GM10248 (cell line): ENCODE measurements at regions not wholly inside any gene's neighbourhood (a gene's known extent, or its start where the extent isn't known, plus 50 kb on each side); places are given as distances from the start of the nearest gene placed in this dataset.

Experiments used
- CTCF ChIA-PET: fragments of 300-600 bp; sonication (Branson Sonifier 250); formaldehyde crosslinking; extraction: SDS; loops from one replicate; lab custom pipeline; 2021; ENCODE audit warnings: antibody characterized with exemption; lab: Yijun Ruan, JAX
- POLR2A ChIA-PET: fragments of 350-650 bp; sonication (Branson Sonifier 250); formaldehyde crosslinking; extraction: SDS; loops from one replicate; lab custom pipeline; 2020; ENCODE audit warnings: antibody characterized with exemption; lab: Yijun Ruan, JAX
- DNase-seq: peaks from one replicate; pipeline ENCODE4 v3.0.0; 2012; ENCODE audit errors: extremely low spot score
- CTCF ChIP-seq: IDR thresholded peaks from 2 replicates; pipeline ENCODE4 v1.5.1; 2012; ENCODE audit warnings: mild to moderate bottlenecking, low read depth; ENCODE audit errors: extremely low read depth, missing control alignments, control extremely low read depth

GRCh38 chr17:83029571-83029970 lies 49.8 kb upstream of the METRNL start:
- no peak for TF ChIP-seq CTCF
- DNase-seq, result no peak
- ChIA-PET CTCF (no interaction called here), POLR2A (no interaction called here)
